LNCAP (cell line): ENCODE measurements at regions not wholly inside any gene's neighbourhood (a gene's known extent, or its start where the extent isn't known, plus 50 kb on each side); places are given as distances from the start of the nearest gene placed in this dataset.

ENCODE experiments used
- TF ChIP-seq, protein P1 (sequence below): fragments of 450-650 bp; IDR thresholded peaks from 2 replicates; pipeline ENCODE4 v1.5.1; 2017; ENCODE audit warnings: mild to moderate bottlenecking

DNA sequence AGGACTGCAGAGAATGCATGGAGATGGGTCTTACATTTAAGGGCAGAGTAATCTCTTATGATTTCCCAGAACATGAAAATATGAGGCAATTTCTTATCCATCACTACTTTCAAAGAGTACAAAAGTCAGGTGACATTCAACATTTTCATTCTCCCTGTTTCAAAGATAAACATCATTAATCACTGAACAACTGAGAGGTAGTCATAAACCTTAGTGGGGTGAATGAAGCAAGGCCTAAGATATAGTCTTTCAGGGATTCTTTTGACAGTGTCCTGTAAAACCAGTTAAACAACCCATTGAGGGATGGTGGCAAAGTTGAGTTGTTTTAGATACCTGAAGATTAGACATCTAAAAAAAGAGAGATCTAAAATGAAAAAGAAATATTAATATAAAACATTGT lies 271.6 kb upstream of the CBLB start:
- TF ChIP-seq, protein P1, sequence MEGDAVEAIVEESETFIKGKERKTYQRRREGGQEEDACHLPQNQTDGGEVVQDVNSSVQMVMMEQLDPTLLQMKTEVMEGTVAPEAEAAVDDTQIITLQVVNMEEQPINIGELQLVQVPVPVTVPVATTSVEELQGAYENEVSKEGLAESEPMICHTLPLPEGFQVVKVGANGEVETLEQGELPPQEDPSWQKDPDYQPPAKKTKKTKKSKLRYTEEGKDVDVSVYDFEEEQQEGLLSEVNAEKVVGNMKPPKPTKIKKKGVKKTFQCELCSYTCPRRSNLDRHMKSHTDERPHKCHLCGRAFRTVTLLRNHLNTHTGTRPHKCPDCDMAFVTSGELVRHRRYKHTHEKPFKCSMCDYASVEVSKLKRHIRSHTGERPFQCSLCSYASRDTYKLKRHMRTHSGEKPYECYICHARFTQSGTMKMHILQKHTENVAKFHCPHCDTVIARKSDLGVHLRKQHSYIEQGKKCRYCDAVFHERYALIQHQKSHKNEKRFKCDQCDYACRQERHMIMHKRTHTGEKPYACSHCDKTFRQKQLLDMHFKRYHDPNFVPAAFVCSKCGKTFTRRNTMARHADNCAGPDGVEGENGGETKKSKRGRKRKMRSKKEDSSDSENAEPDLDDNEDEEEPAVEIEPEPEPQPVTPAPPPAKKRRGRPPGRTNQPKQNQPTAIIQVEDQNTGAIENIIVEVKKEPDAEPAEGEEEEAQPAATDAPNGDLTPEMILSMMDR, result no peak

DNA sequence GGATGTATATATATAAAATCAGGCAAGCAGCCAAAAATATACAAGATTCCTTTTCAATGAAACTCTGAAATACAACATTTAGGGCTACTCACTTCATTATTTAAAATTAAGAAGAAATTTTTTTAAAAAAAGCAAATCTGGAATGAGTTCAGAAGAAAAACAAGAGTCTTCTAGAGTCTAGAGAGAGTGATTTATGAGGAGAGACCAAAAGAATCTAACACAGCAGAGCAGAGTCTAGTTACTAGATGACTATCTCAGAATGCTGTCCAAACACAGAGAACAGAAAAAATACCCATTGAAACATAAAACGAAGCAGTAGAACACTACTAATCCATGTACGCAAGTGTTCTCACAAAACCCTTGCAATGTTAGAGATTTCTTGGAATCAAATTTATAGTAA lies 275.2 kb upstream of the CBLB start:
- TF ChIP-seq, protein P1, result no peak

DNA sequence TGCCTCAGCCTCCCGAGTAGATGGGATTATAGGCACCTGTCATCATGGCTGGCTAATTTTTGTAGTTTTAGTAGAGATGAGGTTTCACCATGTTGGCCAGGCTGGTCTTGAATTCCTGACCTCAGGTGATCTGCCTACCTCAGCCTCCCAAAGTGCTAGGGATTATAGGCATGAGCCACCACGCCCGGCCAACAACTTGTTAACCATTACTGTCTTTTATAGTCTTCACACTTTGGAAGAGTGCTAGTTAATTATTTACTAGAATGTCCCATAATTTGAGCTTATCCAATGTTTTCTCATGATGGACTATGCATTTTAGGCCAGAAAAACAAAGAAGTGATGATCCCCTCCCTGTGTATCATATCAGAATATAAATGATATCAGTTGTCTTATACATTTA lies 288.6 kb upstream of the CBLB start:
- TF ChIP-seq, protein P1, result no peak

DNA sequence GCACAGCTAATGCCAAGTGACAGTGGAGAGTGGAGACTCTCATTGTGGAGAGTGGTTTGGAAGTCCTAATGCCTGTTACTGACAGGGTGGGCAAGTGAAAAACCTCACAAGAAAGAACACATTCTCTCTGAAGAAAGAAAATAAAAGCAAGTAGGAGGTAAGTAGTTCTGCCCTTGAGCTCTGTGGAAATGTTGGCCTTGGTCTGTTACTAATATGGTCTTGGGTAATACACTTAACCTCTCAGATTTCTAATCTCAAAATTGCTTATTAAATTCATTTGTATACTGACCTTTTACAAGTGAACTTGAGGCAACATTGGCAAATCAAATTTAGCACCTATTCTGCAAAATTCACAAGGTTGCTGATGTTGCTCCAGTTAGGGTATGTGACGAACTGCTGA lies 291.6 kb upstream of the CBLB start:
- TF ChIP-seq, protein P1, result no peak

DNA sequence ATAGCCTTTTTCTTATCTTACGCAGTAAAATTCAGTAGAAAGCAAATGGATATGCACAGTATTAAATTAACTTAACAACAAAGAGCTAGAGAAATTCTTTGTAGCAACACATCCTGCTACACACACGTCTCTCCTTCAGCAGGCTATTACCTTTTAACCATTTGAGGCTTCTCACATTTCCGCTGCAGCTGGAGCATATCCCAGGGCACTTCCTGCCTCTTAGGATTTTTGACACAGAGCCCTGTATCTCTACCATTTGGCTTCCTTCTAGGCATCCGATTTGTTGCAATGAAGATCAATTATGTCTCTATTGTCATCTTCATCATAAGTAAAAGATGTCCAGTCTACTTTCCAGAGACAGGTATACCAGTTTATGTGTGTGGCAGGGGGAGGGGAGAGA lies 292.4 kb upstream of the CBLB start:
- TF ChIP-seq, protein P1, result no peak

DNA sequence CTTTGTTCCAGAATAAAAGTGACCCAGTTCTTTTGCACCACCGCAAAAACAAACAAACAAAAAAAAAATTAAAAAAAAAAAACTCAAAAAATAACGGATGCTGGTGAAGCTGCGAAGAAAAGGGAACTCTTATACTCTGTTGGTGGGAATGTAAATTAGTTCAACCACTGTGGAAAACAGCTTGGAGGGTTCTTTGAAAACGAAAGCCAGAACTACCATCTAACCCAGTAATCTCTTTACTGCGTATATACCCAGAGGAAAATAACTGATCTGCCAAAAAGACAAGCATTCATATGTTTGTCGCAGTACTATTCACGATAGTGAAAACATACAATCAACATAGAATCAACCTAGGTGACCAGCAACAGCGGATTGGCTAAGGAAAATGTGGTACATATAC lies 298.9 kb upstream of the CBLB start:
- TF ChIP-seq, protein P1, result no peak

DNA sequence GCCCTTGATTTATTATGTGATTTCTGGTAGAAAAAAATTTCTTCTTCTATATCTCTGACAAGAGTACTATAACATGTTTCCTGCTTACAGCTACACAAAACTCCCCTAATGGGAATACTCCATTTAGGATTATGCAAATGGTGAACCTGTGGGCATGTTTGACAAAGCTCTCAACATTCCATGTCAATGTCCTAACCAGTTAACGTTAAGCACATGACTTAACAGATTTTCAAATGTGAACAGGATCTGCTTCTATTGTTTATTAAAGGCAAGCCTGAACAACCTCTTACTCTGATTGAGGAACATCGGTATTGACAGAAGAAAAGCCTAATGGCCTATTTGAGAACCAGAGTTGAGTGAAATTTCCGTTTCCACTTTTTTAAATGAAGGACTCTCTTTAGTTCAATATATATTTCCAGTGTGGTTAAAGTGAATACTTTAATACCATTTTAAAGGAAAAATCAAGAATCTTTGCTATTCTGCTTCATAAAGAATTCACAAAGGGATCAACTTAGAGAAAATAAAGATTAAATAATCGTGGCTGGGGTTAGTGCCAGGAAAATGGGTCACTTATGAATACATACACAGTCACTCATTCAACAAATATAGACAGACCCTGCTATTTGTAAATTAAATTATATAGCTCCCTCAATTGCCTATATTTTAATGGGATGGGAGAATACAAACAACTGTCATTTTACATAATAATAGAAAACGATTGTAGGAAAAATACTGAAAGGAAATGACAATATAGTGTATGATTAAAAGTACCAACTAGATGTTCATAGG lies 300.3 kb upstream of the CBLB start:
- TF ChIP-seq, protein P1, result no peak

DNA sequence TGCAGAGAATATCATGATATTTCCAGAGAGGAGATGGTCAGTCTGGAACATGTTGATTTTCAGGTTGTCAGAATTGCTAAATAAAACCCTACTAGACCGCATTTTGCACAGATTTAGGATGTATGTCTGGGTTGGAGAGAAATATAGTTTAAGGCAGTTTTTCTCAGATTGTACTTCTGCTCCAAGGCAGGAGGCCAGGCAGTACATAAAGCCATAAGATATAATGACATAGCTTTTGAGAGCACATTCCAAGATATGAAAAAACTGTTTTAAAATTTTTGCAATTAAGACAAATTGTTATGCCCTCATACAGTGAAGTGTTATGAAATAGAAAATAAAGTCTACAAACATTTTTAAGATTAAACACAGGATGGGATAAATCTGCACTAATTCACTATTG lies 301.8 kb upstream of the CBLB start:
- TF ChIP-seq, protein P1, result no peak
